Smooth muscle cell (in vitro differentiated cells): ENCODE measurements at regions not wholly inside any gene's neighbourhood (a gene's known extent, or its start where the extent isn't known, plus 50 kb on each side); places are given as distances from the start of the nearest gene placed in this dataset.

Experiments
- DNase-seq: peaks from one replicate; lab custom pipeline; 2025; ENCODE audit not compliant: unreplicated experiment; lab: John Stamatoyannopoulos, UW
- H2AFZ ChIP-seq: fragments of 200-600 bp; sonication (generic); 2 replicates; pipeline ENCODE4 v1.6.0; 2016; ENCODE audit warnings: antibody characterized with exemption, low read depth, mild to moderate bottlenecking
- H3F3A ChIP-seq: fragments of 200-600 bp; sonication (generic); 2 replicates; pipeline ENCODE4 v1.6.0; 2017; ENCODE audit warnings: antibody characterized with exemption, low read depth
- H3K27ac ChIP-seq: fragments of 200-600 bp; sonication (generic); 2 replicates; pipeline ENCODE4 v1.5.1; 2016; ENCODE audit warnings: low read depth, mild to moderate bottlenecking
- H3K27me3 ChIP-seq: fragments of 200-600 bp; sonication (generic); 2 replicates; pipeline ENCODE4 v1.6.1; 2016; ENCODE audit warnings: low read depth, mild to moderate bottlenecking
- H3K36me3 ChIP-seq: fragments of 200-600 bp; sonication (generic); 2 replicates; pipeline ENCODE4 v1.5.1; 2016; ENCODE audit warnings: low read depth
- H3K4me1 ChIP-seq: fragments of 200-600 bp; sonication (generic); 2 replicates; pipeline ENCODE4 v1.5.1; 2016; ENCODE audit warnings: low read depth
- H3K4me2 ChIP-seq: fragments of 200-600 bp; sonication (generic); 2 replicates; pipeline ENCODE4 v1.6.0; 2016; ENCODE audit warnings: mild to moderate bottlenecking
- H3K4me3 ChIP-seq: fragments of 200-600 bp; sonication (generic); 2 replicates; pipeline ENCODE4 v1.5.1; 2016; ENCODE audit warnings: mild to moderate bottlenecking
- H3K79me2 ChIP-seq: fragments of 200-600 bp; sonication (generic); 2 replicates; pipeline ENCODE4 v1.6.0; 2016; ENCODE audit warnings: low read depth, mild to moderate bottlenecking
- H3K9ac ChIP-seq: fragments of 200-600 bp; sonication (generic); 2 replicates; pipeline ENCODE4 v1.6.0; 2016; ENCODE audit warnings: low read depth
- H3K9me3 ChIP-seq: fragments of 200-600 bp; sonication (generic); replicated peaks from 2 replicates; pipeline ENCODE4 v1.5.1; 2016; ENCODE audit warnings: low read depth
- H4K20me1 ChIP-seq: fragments of 200-600 bp; sonication (generic); 2 replicates; pipeline ENCODE4 v1.6.0; 2016; ENCODE audit warnings: low read depth
- WGBS: methylation state at CpG from one replicate; pipeline ENCODE4 v1.1.7; 2016; ENCODE audit warnings: low lambda C conversion rate; 5-methylcytosine and 5-hydroxymethylcytosine counted together
- TF ChIP-seq, protein P1 (sequence below): fragments of 200-600 bp; sonication (generic); IDR thresholded peaks from 2 replicates; pipeline ENCODE4 v1.5.1; 2017; ENCODE audit warnings: borderline replicate concordance, mild to moderate bottlenecking, antibody characterized with exemption; ENCODE audit not compliant: insufficient read depth, poor library complexity, severe bottlenecking

DNA sequence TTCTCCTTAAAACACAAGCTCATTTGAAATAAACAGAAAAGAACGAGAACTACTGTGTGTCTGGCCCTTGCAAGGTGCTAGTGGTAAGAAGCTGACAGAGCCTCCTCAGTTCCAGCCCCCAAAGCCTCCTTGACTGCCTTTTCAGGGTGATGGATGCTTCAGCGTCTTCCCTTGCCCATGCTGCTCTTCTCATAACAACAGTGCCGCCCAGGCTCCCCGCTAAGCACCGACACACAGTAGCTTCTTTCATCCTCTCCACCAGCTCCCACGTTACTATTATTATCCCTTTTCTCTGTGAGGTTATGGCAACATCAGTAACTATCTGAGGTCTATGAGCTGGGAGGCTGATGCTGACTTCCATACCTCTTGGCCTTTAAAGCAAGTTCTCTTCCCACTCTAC, 418.6 kb downstream of the TSN start:
- Histone ChIP-seq H3K4me1 (no peaks in the 10 kb centered on the region), H2AFZ (no peak overlapping the region), H3K4me3 (no peak overlapping the region), H3K27ac (no peak overlapping the region), H3K9ac (no peak overlapping the region), H3K4me2 (no peak overlapping the region), H3K36me3 (no peaks in the 10 kb centered on the region), H3F3A (no peaks in the 10 kb centered on the region), H3K9me3 (no peaks in the 10 kb centered on the region), H3K27me3 (no peaks in the 10 kb centered on the region), H4K20me1 (no peaks in the 10 kb centered on the region), H3K79me2 (no peaks in the 10 kb centered on the region)
- TF ChIP-seq, protein P1, sequence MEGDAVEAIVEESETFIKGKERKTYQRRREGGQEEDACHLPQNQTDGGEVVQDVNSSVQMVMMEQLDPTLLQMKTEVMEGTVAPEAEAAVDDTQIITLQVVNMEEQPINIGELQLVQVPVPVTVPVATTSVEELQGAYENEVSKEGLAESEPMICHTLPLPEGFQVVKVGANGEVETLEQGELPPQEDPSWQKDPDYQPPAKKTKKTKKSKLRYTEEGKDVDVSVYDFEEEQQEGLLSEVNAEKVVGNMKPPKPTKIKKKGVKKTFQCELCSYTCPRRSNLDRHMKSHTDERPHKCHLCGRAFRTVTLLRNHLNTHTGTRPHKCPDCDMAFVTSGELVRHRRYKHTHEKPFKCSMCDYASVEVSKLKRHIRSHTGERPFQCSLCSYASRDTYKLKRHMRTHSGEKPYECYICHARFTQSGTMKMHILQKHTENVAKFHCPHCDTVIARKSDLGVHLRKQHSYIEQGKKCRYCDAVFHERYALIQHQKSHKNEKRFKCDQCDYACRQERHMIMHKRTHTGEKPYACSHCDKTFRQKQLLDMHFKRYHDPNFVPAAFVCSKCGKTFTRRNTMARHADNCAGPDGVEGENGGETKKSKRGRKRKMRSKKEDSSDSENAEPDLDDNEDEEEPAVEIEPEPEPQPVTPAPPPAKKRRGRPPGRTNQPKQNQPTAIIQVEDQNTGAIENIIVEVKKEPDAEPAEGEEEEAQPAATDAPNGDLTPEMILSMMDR = no peak
- no peak for DNase-seq
- WGBS = 90% methylated on average over 6 of the region's 6 CpGs

GRCh38 chr2:122179492-122180165, 424.2 kb downstream of the TSN start:
- H2AFZ ChIP-seq = no peak overlapping the region
- H3K4me1 ChIP-seq = no peaks in the 10 kb centered on the region
- no peaks in the 10 kb centered on the region for H4K20me1 ChIP-seq
- no peak overlapping the region for H3K9ac ChIP-seq
- WGBS = 89% methylated on average over 6 of the region's 6 CpGs
- H3K36me3 ChIP-seq = no peaks in the 10 kb centered on the region
- no peak for DNase-seq
- no peak overlapping the region for H3K4me3 ChIP-seq
- peaks cover 3% of the 10 kb centered on the region for H3K27me3 ChIP-seq
- H3K27ac ChIP-seq = no peak overlapping the region
- TF ChIP-seq, protein P1 = no peak
- H3F3A ChIP-seq = no peaks in the 10 kb centered on the region
- no peaks in the 10 kb centered on the region for H3K79me2 ChIP-seq
- H3K9me3 ChIP-seq = no peaks in the 10 kb centered on the region
- no peak overlapping the region for H3K4me2 ChIP-seq

DNA sequence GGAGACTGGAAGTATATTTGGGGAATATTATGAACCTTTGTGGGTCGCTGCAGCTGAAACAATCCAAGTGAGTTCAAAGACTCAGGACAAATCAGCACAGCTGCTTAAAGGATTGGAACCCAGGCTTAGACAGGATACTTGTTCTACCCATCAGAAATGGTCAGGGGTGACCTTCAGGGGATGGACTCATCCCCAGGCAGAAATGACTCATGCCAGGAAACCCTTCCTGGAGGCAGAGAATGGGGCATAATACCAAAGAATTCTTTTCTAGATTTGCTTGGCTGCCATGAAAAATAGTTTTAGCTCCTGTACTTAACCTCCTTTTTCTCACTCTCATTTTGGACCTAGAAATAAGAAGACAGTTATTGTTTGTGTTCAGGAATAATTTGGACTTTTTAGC, 425.5 kb downstream of the TSN start:
- no peaks in the 10 kb centered on the region for H4K20me1 ChIP-seq
- no peak overlapping the region for H3K4me3 ChIP-seq
- H3F3A ChIP-seq = no peaks in the 10 kb centered on the region
- no peak overlapping the region for H3K4me2 ChIP-seq
- WGBS = 85% methylated on average over 1 of the region's 1 CpG
- no peak overlapping the region for H2AFZ ChIP-seq
- peaks cover 3% of the 10 kb centered on the region for H3K27me3 ChIP-seq
- no peak overlapping the region for H3K9ac ChIP-seq
- H3K4me1 ChIP-seq = no peaks in the 10 kb centered on the region
- no peak for DNase-seq
- no peaks in the 10 kb centered on the region for H3K9me3 ChIP-seq
- H3K27ac ChIP-seq = no peak overlapping the region
- no peaks in the 10 kb centered on the region for H3K36me3 ChIP-seq
- TF ChIP-seq, protein P1 = no peak
- H3K79me2 ChIP-seq = no peaks in the 10 kb centered on the region
